A549 (cell line): ENCODE measurements at regions not wholly inside any gene's neighbourhood (a gene's known extent, or its start where the extent isn't known, plus 50 kb on each side); places are given as distances from the start of the nearest gene placed in this dataset.

Source experiments
- ATAC-seq, 2 experiments: fragments of 200-7000 bp in 1 of 2; fragments of >200 bp in 1 of 2; cut with Nextera tagmentation in 1 of 2; cut with Tn5 transposase in 1 of 2; 3 replicates each; pipeline versions ENCODE4 v1.8.0 to v1.9.1; 2018 to 2020; ENCODE audit warnings: mild to moderate bottlenecking in 1 of 2, moderate library complexity in 1 of 2
- CTCF ChIA-PET: fragments of 300-600 bp; sonication (Branson Sonifier 250); formaldehyde crosslinking; extraction: SDS; loops from one replicate; lab custom pipeline; 2021; ENCODE audit warnings: antibody characterized with exemption, inconsistent platforms; lab: Yijun Ruan, JAX
- POLR2A ChIA-PET: fragments of 350-600 bp; formaldehyde crosslinking; extraction: SDS; loops from one replicate; lab custom pipeline; 2021; ENCODE audit warnings: antibody characterized with exemption, inconsistent platforms; lab: Yijun Ruan, JAX
- DNase-seq, 2 experiments: peaks; one replicate each; pipeline versions ENCODE4 v3.0.0 to v3.0.0-alpha.2; 2011 to 2016; ENCODE audit warnings: low read depth in 1 of 2, low spot score in 1 of 2
- FAIRE-seq: peaks from 2 replicates; lab custom pipeline; 2011; peaks lifted over from hg19 to GRCh38; lab: Jason Lieb, UNC
- H3K27ac ChIP-seq, 2 experiments: fragments of >200 bp; sonication (Bioruptor Twin); formaldehyde crosslinking; 3 replicates each; pipeline ENCODE4 v1.5.1; 2016 to 2017
- H3K4me1 ChIP-seq: fragments of >200 bp; sonication (Bioruptor Twin); formaldehyde crosslinking; 3 replicates; pipeline ENCODE4 v1.6.1; 2016
- H3K4me2 ChIP-seq: fragments of >200 bp; sonication (Bioruptor Twin); formaldehyde crosslinking; 3 replicates; pipeline ENCODE4 v1.6.1; 2016
- H3K4me3 ChIP-seq: fragments of >200 bp; sonication (Bioruptor Twin); formaldehyde crosslinking; 3 replicates; pipeline ENCODE4 v1.5.1; 2016
- H3K9me3 ChIP-seq: fragments of >200 bp; sonication (Bioruptor Twin); formaldehyde crosslinking; 3 replicates; pipeline ENCODE4 v1.6.1; 2016
- EHMT2 ChIP-seq: fragments of 200-600 bp; sonication (generic); IDR thresholded peaks from 2 replicates; pipeline ENCODE4 v1.6.1; 2016; ENCODE audit warnings: antibody characterized with exemption, low read depth, mild to moderate bottlenecking, moderate library complexity
- FOSL2 ChIP-seq, 2 experiments: fragments of 450-650 bp in 1 of 2; fragments of >200 bp in 1 of 2; sonication (Bioruptor Twin) in 1 of 2; formaldehyde crosslinking; IDR thresholded peaks; 2 replicates each; pipeline versions ENCODE4 v1.5.0 to v1.6.1; 2016 to 2020; ENCODE audit warnings: mild to moderate bottlenecking in 1 of 2, moderate library complexity in 1 of 2
- HMGXB4 ChIP-seq: fragments of 250-450 bp; sonication (Bioruptor Pico); IDR thresholded peaks from 2 replicates; pipeline ENCODE4 v1.5.0; 2021; ENCODE audit warnings: mild to moderate bottlenecking, moderate library complexity, borderline replicate concordance
- HOXB13 ChIP-seq: fragments of 250-450 bp; sonication (Bioruptor Pico); IDR thresholded peaks from 2 replicates; pipeline ENCODE4 v1.5.0; 2020; ENCODE audit warnings: low read depth, mild to moderate bottlenecking, moderate library complexity
- HOXB5 ChIP-seq: fragments of 250-450 bp; sonication (Bioruptor Pico); IDR thresholded peaks from 2 replicates; pipeline ENCODE4 v1.5.0; 2020; ENCODE audit warnings: mild to moderate bottlenecking, moderate library complexity
- KDM1A ChIP-seq: fragments of 200-600 bp; sonication (generic); IDR thresholded peaks from 2 replicates; pipeline ENCODE4 v1.6.1; 2016; ENCODE audit warnings: low read depth, mild to moderate bottlenecking
- KDM5A ChIP-seq: fragments of 200-600 bp; sonication (generic); IDR thresholded peaks from 2 replicates; pipeline ENCODE4 v1.6.1; 2016; ENCODE audit warnings: antibody characterized with exemption, mild to moderate bottlenecking
- MAZ ChIP-seq: fragments of 150-350 bp; IDR thresholded peaks from 2 replicates; pipeline ENCODE4 v1.6.1; 2014; ENCODE audit warnings: antibody characterized with exemption, low read depth, low read length, borderline replicate concordance
- NFE2L2 ChIP-seq: fragments of 150-350 bp; conservative IDR thresholded peaks from 2 replicates; pipeline ENCODE4 v1.6.1; 2014; ENCODE audit warnings: low read length
- NPAS2 ChIP-seq: fragments of 250-450 bp; sonication (Bioruptor Pico); IDR thresholded peaks from 2 replicates; pipeline ENCODE4 v1.8.0; 2022; ENCODE audit warnings: mild to moderate bottlenecking, moderate library complexity, borderline replicate concordance
- NR3C1 ChIP-seq: fragments of >200 bp; sonication (Bioruptor Twin); formaldehyde crosslinking; IDR thresholded peaks from 3 replicates; pipeline ENCODE4 v1.6.1; 2017
- POLR2A ChIP-seq: IDR thresholded peaks from 2 replicates; pipeline ENCODE4 v1.6.1; 2012; ENCODE audit warnings: mild to moderate bottlenecking, low read length
- POLR2AphosphoS2 ChIP-seq: conservative IDR thresholded peaks from 2 replicates; pipeline ENCODE4 v1.6.1; 2012; ENCODE audit warnings: low read length, improper control_type of control experiment, inconsistent platforms
- RARB ChIP-seq: fragments of 250-450 bp; sonication (Bioruptor Pico); IDR thresholded peaks from 2 replicates; pipeline ENCODE4 v1.8.0; 2021; ENCODE audit warnings: mild to moderate bottlenecking, moderate library complexity
- RCOR1 ChIP-seq: fragments of 150-350 bp; IDR thresholded peaks from 2 replicates; pipeline ENCODE4 v1.6.1; 2014; ENCODE audit warnings: antibody characterized with exemption, low read length, low read depth
- REST ChIP-seq: fragments of 200-600 bp; sonication (generic); IDR thresholded peaks from 2 replicates; pipeline ENCODE4 v1.6.1; 2016; ENCODE audit warnings: antibody characterized with exemption, mild to moderate bottlenecking, moderate library complexity
- SMC3 ChIP-seq: fragments of >200 bp; sonication (Bioruptor Twin); formaldehyde crosslinking; IDR thresholded peaks from 3 replicates; pipeline ENCODE4 v1.6.1; 2018; ENCODE audit warnings: inconsistent platforms
- SREBF2 ChIP-seq: fragments of 450-650 bp; IDR thresholded peaks from 2 replicates; pipeline ENCODE4 v1.6.1; 2014; ENCODE audit warnings: mild to moderate bottlenecking, moderate library complexity
- TP53 ChIP-seq: fragments of 250-450 bp; sonication (Bioruptor Pico); IDR thresholded peaks from 2 replicates; pipeline ENCODE4 v1.5.0; 2021; ENCODE audit warnings: mild to moderate bottlenecking, moderate library complexity
- ZC3H11A ChIP-seq: fragments of 450-650 bp; IDR thresholded peaks from 2 replicates; pipeline ENCODE4 v1.6.1; 2014; ENCODE audit warnings: antibody characterized with exemption, mild to moderate bottlenecking
- ZFP36 ChIP-seq: fragments of 450-650 bp; IDR thresholded peaks from 2 replicates; pipeline ENCODE4 v1.6.1; 2014; ENCODE audit warnings: borderline replicate concordance; ENCODE audit not compliant: partially characterized antibody
- WGBS: methylation state at CpG from one replicate; pipeline ENCODE4 v1.1.6; 2017; ENCODE audit errors: missing lambda C conversion rate; 5-methylcytosine and 5-hydroxymethylcytosine counted together
- TF ChIP-seq, protein P1 (sequence below): fragments of >200 bp; sonication (Bioruptor Twin); formaldehyde crosslinking; IDR thresholded peaks from 3 replicates; pipeline ENCODE4 v1.5.1; 2016

- DNase-seq = no peak
- Histone ChIP-seq H3K27ac (no peak overlapping the region), H3K4me3 (no peak overlapping the region), H3K4me2 (no peak overlapping the region), H3K4me1 (peaks cover 13% of the 10 kb centered on the region; the same call in 1 of the 3 replicates), H3K9me3 (no peaks in the 10 kb centered on the region; the same call in 2 of the 3 replicates)
- TF ChIP-seq MAZ (no peak), POLR2A (no peak), HOXB13 (no peak), TP53 (no peak), KDM1A (no peak), RARB (no peak), NR3C1 (no peak), RCOR1 (no peak), EHMT2 (no peak), FOSL2 (IDR thresholded peaks at IDR 0.05) (no peak), FOSL2 (CRISPR knock-in tag; IDR thresholded peaks at IDR 0.05) (no peak), NPAS2 (no peak), REST (no peak), HOXB5 (CRISPR knock-in tag) (no peak), SREBF2 (no peak)
- TF ChIP-seq, protein P1, sequence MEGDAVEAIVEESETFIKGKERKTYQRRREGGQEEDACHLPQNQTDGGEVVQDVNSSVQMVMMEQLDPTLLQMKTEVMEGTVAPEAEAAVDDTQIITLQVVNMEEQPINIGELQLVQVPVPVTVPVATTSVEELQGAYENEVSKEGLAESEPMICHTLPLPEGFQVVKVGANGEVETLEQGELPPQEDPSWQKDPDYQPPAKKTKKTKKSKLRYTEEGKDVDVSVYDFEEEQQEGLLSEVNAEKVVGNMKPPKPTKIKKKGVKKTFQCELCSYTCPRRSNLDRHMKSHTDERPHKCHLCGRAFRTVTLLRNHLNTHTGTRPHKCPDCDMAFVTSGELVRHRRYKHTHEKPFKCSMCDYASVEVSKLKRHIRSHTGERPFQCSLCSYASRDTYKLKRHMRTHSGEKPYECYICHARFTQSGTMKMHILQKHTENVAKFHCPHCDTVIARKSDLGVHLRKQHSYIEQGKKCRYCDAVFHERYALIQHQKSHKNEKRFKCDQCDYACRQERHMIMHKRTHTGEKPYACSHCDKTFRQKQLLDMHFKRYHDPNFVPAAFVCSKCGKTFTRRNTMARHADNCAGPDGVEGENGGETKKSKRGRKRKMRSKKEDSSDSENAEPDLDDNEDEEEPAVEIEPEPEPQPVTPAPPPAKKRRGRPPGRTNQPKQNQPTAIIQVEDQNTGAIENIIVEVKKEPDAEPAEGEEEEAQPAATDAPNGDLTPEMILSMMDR = no peak
- POLR2A ChIA-PET = no interaction called here
- CTCF ChIA-PET = interaction anchor here (1.1 to 1.4 kb wide), 2 partner anchors 10 to 21 kb away, joined by 3 to 4 read pairs; no protein-coding TSS in a partner anchor
- 80% methylated on average over 19 of the region's 19 CpGs for WGBS
- no peak for ATAC-seq
- no peak for FAIRE-seq
Observed at GRCh38 chr21:39116761-39117439, 66.4 kb downstream of the PSMG1 start.

DNA sequence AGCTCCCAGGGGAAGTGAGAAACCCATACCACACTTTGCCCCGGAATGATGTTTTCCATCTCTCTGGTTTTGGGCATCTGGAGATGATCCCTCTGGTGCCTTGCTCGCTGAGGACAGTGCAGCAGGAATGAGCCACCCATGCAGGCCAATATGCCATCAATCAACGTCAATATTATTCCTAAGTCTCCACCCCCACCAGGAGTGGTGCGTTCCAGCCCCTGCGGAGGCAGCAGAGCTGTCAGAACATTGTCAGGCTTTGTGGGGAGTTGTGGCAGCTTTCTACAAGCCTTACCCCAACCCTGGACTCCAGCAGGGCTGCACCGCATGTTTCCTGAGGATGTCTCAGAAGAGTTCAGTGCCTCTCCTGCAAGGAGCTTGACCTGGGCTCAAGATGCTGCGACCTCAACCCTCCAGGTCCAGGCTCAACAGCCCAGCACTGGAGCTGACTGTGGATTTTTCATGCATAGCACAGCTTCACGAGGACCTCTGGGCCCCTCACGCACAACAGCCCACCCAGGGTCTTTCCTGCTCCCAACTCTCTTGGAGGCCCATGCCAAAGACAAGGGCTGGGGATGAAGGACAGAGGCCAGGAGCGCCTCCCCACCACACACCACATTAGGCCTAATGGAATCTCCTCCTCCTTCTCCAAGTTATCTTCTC lies 67.5 kb downstream of the PSMG1 start:
- peak overlapping the region in 1 of 2 experiments; percentile 64; a peak in 2 of 6 replicates for H3K27ac ChIP-seq
- ChIA-PET CTCF (interaction anchor here (0.6 to 1.3 kb wide), 4 partner anchors 11 to 289 kb away, joined by 3 to 5 read pairs (median 4); no protein-coding TSS in a partner anchor), POLR2A (no interaction called here)
- no peak overlapping the region for H3K4me3 ChIP-seq
- H3K4me1 ChIP-seq = peaks cover 13% of the 10 kb centered on the region; the same call in 1 of the 3 replicates
- TF ChIP-seq ZC3H11A (no peak), POLR2AphosphoS2 (no peak), NFE2L2 (no peak), KDM5A (no peak), SMC3 (no peak), HMGXB4 (CRISPR knock-in tag) (no peak), NR3C1 (no peak), ZFP36 (no peak)
- ATAC-seq (peak in 1 of 2 experiments; percentile 51; a peak in 3 of 6 replicates), FAIRE-seq (no peak), DNase-seq (no peak)
- H3K4me2 ChIP-seq = no peak overlapping the region
- no peaks in the 10 kb centered on the region for H3K9me3 ChIP-seq
- WGBS = 68% methylated on average over 6 of the region's 10 CpGs
